GM12865 (cell line): ENCODE measurements at regions not wholly inside any gene's neighbourhood (a gene's known extent, or its start where the extent isn't known, plus 50 kb on each side); places are given as distances from the start of the nearest gene placed in this dataset.

Source experiments
- DNase-seq: peaks from one replicate; pipeline ENCODE4 v3.0.0; 2010; ENCODE audit warnings: low read depth
- H3K4me3 ChIP-seq: 2 replicates; pipeline ENCODE4 v1.5.1; 2011; ENCODE audit warnings: mild to moderate bottlenecking, low read depth, low read length, control low read depth
- CTCF ChIP-seq: IDR thresholded peaks from 2 replicates; pipeline ENCODE4 v1.5.1; 2011; ENCODE audit warnings: low read length, control low read depth, low read depth, inconsistent platforms; ENCODE audit not compliant: insufficient read depth; ENCODE audit errors: missing control alignments

GRCh38 chr13:78940455-78941130 lies 281.6 kb upstream of the OBI1 start:
- no peak for DNase-seq
- H3K4me3 ChIP-seq, result no peak overlapping the region
- no peak for TF ChIP-seq CTCF

DNA sequence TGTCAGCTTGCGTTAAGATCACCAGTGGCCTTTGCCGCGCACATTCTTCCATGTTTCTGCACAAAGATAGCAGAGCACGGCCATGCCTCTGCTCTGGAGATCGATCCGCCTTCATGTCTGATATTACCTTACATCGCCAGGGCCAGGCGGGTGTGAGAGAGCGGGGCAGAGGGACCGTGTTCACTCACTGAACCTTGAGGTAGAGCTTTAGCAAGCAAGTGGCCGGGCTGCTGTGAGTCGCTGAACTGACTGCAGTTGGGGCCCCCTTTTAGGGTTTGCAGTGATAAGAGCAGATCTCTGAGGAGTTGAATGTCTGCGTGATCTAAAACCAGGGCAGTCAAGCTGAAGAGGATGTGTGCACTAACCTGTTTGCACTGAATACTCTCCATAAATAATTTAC lies 275.4 kb upstream of the OBI1 start:
- H3K4me3 ChIP-seq, result no peak overlapping the region
- TF ChIP-seq CTCF, result no peak
- DNase-seq, result no peak

- TF ChIP-seq CTCF, result no peak
- DNase-seq, result no peak
- no peak overlapping the region for H3K4me3 ChIP-seq
Measured at GRCh38 chr13:78915015-78915414, 256.1 kb upstream of the OBI1 start.

DNA sequence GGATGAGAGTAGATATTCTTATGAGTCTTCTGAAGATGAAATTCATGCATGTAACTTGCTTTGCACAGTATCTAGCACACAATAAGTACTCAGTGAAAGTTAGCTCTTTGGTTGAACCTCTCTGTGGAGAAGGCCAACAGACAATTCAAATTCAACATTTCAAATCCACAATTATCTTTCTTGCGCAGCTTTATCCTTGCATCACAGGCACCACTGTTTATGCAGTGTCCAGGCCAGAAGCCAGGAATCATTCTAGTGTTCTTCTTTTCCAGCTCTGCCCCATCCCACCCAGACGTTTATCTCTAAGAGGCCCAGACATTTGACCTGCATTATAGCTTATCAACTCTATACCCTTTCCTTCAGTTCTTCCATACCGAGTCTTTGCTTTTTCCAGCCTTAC lies 254.7 kb upstream of the OBI1 start:
- DNase-seq, result no peak
- no peak overlapping the region for H3K4me3 ChIP-seq
- TF ChIP-seq CTCF, result no peak

- TF ChIP-seq CTCF, result no peak
- no peak overlapping the region for H3K4me3 ChIP-seq
- DNase-seq, result no peak
Measured at GRCh38 chr13:78910147-78910546, 251.2 kb upstream of the OBI1 start.

GRCh38 chr13:78909276-78909675 lies 250.3 kb upstream of the OBI1 start:
- no peak for TF ChIP-seq CTCF
- DNase-seq, result no peak
- H3K4me3 ChIP-seq, result no peak overlapping the region

DNA sequence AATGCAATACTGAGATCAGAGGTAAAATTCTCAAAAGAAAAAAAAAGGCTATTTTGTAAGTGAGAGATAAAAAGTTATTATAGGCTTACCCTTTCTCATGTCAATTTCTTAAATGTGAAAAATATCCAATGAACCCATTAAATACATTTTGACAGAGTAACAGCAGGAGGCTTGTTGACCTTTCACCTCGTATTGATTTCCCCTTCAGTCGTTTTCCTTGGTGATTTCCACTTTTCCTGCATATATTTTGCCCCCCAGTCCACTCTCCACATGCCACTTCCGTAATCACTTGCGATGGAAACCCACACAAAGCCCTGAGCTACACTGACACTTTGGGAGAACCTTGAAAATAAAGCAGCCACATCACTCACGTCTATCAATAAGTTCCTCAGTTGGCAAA lies 248.1 kb upstream of the OBI1 start:
- no peak overlapping the region for H3K4me3 ChIP-seq
- DNase-seq, result no peak
- TF ChIP-seq CTCF, result no peak
